ENCODE measurements at regions not wholly inside any gene's neighbourhood (a gene's known extent, or its start where the extent isn't known, plus 50 kb on each side); places are given as distances from the start of the nearest gene placed in this dataset.
"Not testable (repeated sequence)": the region's sequence is repeated elsewhere in the genome, so short reads cannot be mapped to it uniquely, and the experiment has no call there.

- not testable (repeated sequence) for TF ChIP-seq CTCF (optimal IDR thresholded peaks at IDR 0.05 in 1 of 3, IDR thresholded peaks at IDR 0.05 in 1 of 3, conservative IDR thresholded peaks at IDR 0.05 in 1 of 3; ENCODE audit: extremely low read depth in 1 of 3, insufficient read depth in 2 of 3, low read length in 3 of 3); EZH2 (IDR thresholded peaks at IDR 0.05; ENCODE audit: low read length)
These were observed 80.3 kb upstream of the ZWINT start for GRCh38 chr10:56441337-56441736.

Data from keratinocyte (primary cell).